Common myeloid progenitor, CD34-positive (primary cell): ENCODE measurements at regions not wholly inside any gene's neighbourhood (a gene's known extent, or its start where the extent isn't known, plus 50 kb on each side); places are given as distances from the start of the nearest gene placed in this dataset.

Experiments
- CTCF ChIA-PET: fragments of 350-600 bp; sonication (Branson Sonifier 250); formaldehyde crosslinking; loops from one replicate; lab custom pipeline; 2021; ENCODE audit warnings: antibody characterized with exemption; lab: Charles Lee
- POLR2A ChIA-PET: fragments of 350-600 bp; sonication (Branson Sonifier 250); formaldehyde crosslinking; loops from one replicate; lab custom pipeline; 2021; ENCODE audit warnings: antibody characterized with exemption; lab: Charles Lee
- DNase-seq, 3 donors: peaks; one replicate each; pipeline versions ENCODE4 v3.0.0 to v3.0.0-alpha.2; 2013
- H3K27ac ChIP-seq, 2 experiments: 1 replicate in 1 of 2; 2 replicates in 1 of 2; pipeline ENCODE4 v1.7.0; 2013; ENCODE audit warnings: inconsistent platforms in 2 of 2, low read length in 2 of 2, mild to moderate bottlenecking in 2 of 2, low read depth in 1 of 2, moderate library complexity in 1 of 2; ENCODE audit not compliant: severe bottlenecking in 2 of 2, insufficient read depth in 1 of 2, poor library complexity in 1 of 2
- H3K27me3 ChIP-seq, 5 experiments: replicated peaks in 2 of 5; 1 replicate in 3 of 5; 2 replicates in 2 of 5; pipeline versions ENCODE4 v1.6.1 to v1.7.0; 2013; ENCODE audit warnings: low read length in 4 of 5, mild to moderate bottlenecking in 2 of 5, moderate library complexity in 2 of 5, inconsistent platforms in 1 of 5; ENCODE audit not compliant: insufficient read depth in 5 of 5, control insufficient read depth in 4 of 5
- H3K36me3 ChIP-seq, 4 experiments: 1 replicate in 2 of 4; 2 replicates in 2 of 4; pipeline versions ENCODE4 v1.6.1 to v1.7.0; 2013; ENCODE audit warnings: low read length in 3 of 4, control low read depth in 1 of 4, mild to moderate bottlenecking in 1 of 4; ENCODE audit not compliant: control insufficient read depth in 4 of 4, insufficient read depth in 4 of 4
- H3K4me1 ChIP-seq, 4 experiments: 1 replicate in 3 of 4; 2 replicates in 1 of 4; pipeline versions ENCODE4 v1.6.1 to v1.7.1; 2013; ENCODE audit warnings: low read length in 3 of 4, mild to moderate bottlenecking in 3 of 4, control low read depth in 1 of 4, inconsistent platforms in 1 of 4, moderate library complexity in 1 of 4; ENCODE audit not compliant: control insufficient read depth in 4 of 4, insufficient read depth in 4 of 4; ENCODE audit errors: control extremely low read depth in 1 of 4
- H3K4me3 ChIP-seq, 7 experiments: 1 replicate in 4 of 7; 2 replicates in 3 of 7; pipeline versions ENCODE4 v1.5.1 to v1.7.0; 2013; ENCODE audit warnings: mild to moderate bottlenecking in 7 of 7, low read length in 6 of 7, moderate library complexity in 6 of 7, inconsistent platforms in 2 of 7, low read depth in 2 of 7, control low read depth in 1 of 7; ENCODE audit not compliant: insufficient read depth in 4 of 7, control insufficient read depth in 1 of 7; ENCODE audit errors: extremely low read depth in 1 of 7
- H3K9me3 ChIP-seq, 5 experiments: 1 replicate in 4 of 5; 2 replicates in 1 of 5; pipeline versions ENCODE4 v1.6.1 to v1.7.1; 2013; ENCODE audit warnings: low read length in 4 of 5, mild to moderate bottlenecking in 2 of 5, inconsistent platforms in 1 of 5, low read depth in 1 of 5, moderate library complexity in 1 of 5; ENCODE audit not compliant: control insufficient read depth in 4 of 5, insufficient read depth in 2 of 5; ENCODE audit errors: control extremely low read depth in 1 of 5
- WGBS: methylation state at CpG from one replicate; pipeline ENCODE4 v1.1.5; 2013; ENCODE audit not compliant: insufficient coverage; 5-methylcytosine and 5-hydroxymethylcytosine counted together

- Histone ChIP-seq H3K27me3 (no peaks in the 10 kb centered on the region), H3K36me3 (no peaks in the 10 kb centered on the region), H3K4me3 (no peak overlapping the region), H3K4me1 (peaks cover 0 to 7% (median 0%) of the 10 kb centered on the region in 4 experiments), H3K9me3 (no peaks in the 10 kb centered on the region), H3K27ac (no peak overlapping the region)
- WGBS = 100% methylated on average over 3 of the region's 6 CpGs
- ChIA-PET POLR2A (no interaction called here), CTCF (interaction anchor here (0.8 kb wide), 1 partner anchor 8 kb away, joined by 3 read pairs; no protein-coding TSS in a partner anchor)
- no peak for DNase-seq
These were observed 165.3 kb upstream of the LEF1 start for GRCh38 chr4:108334031-108334430.

- POLR2A ChIA-PET = no interaction called here
- Histone ChIP-seq H3K4me3 (no peak overlapping the region), H3K36me3 (no peaks in the 10 kb centered on the region), H3K4me1 (peaks cover 0 to 7% (median 0%) of the 10 kb centered on the region in 4 experiments), H3K27ac (no peak overlapping the region), H3K27me3 (no peaks in the 10 kb centered on the region), H3K9me3 (no peaks in the 10 kb centered on the region)
- CTCF ChIA-PET = interaction anchor here (0.8 to 1.1 kb wide), 2 partner anchors 9 to 279 kb away, joined by 3 read pairs; no protein-coding TSS in a partner anchor
- DNase-seq = no peak
- WGBS = 94% methylated on average over 5 of the region's 7 CpGs
These were observed 164.7 kb upstream of the LEF1 start for GRCh38 chr4:108333353-108333942.

- no peak overlapping the region for H3K4me3 ChIP-seq
- 90% methylated on average over 2 of the region's 5 CpGs for WGBS
- ChIA-PET POLR2A (no interaction called here), CTCF (interaction anchor here (1.1 kb wide), 1 partner anchor 277 kb away, joined by 3 read pairs; no protein-coding TSS in a partner anchor)
- peaks cover 0 to 8% (median 0%) of the 10 kb centered on the region in 4 experiments for H3K4me1 ChIP-seq
- H3K27ac ChIP-seq = no peak overlapping the region
- DNase-seq = no peak
- H3K36me3 ChIP-seq = no peaks in the 10 kb centered on the region
- H3K27me3 ChIP-seq = no peaks in the 10 kb centered on the region
- H3K9me3 ChIP-seq = no peaks in the 10 kb centered on the region
These were observed 163.3 kb upstream of the LEF1 start for GRCh38 chr4:108331905-108332632.

GRCh38 chr4:108328383-108328732 is 159.6 kb upstream of the LEF1 start:
- Histone ChIP-seq H3K36me3 (no peaks in the 10 kb centered on the region), H3K27ac (no peak overlapping the region), H3K4me1 (peaks cover 0 to 8% (median 0%) of the 10 kb centered on the region in 4 experiments), H3K4me3 (no peak overlapping the region), H3K9me3 (peaks cover 0 to 2% (median 0%) of the 10 kb centered on the region in 5 experiments), H3K27me3 (no peaks in the 10 kb centered on the region)
- ChIA-PET POLR2A (no interaction called here), CTCF (no interaction called here)
- DNase-seq = no peak
- WGBS = 100% methylated on average over 2 of the region's 2 CpGs

- H3K27me3 ChIP-seq = no peaks in the 10 kb centered on the region
- H3K4me1 ChIP-seq = peaks cover 0 to 8% (median 0%) of the 10 kb centered on the region in 4 experiments
- no peak overlapping the region for H3K27ac ChIP-seq
- H3K4me3 ChIP-seq = no peak overlapping the region
- ChIA-PET CTCF (no interaction called here), POLR2A (no interaction called here)
- 71% methylated on average over 1 of the region's 7 CpGs for WGBS
- peaks cover 0 to 2% (median 0%) of the 10 kb centered on the region in 5 experiments for H3K9me3 ChIP-seq
- DNase-seq = no peak
- H3K36me3 ChIP-seq = no peaks in the 10 kb centered on the region
These were observed 159.1 kb upstream of the LEF1 start for GRCh38 chr4:108327642-108328382.

GRCh38 chr4:108325561-108325960 is 156.8 kb upstream of the LEF1 start:
- no peak for DNase-seq
- 100% methylated on average over 1 of the region's 1 CpG for WGBS
- Histone ChIP-seq H3K27me3 (no peaks in the 10 kb centered on the region), H3K4me1 (peaks cover 0 to 8% (median 0%) of the 10 kb centered on the region in 4 experiments), H3K9me3 (peaks cover 0 to 5% (median 0%) of the 10 kb centered on the region in 5 experiments), H3K4me3 (no peak overlapping the region), H3K27ac (no peak overlapping the region), H3K36me3 (no peaks in the 10 kb centered on the region)
- ChIA-PET POLR2A (no interaction called here), CTCF (no interaction called here)
